ENCODE measurements at regions not wholly inside any gene's neighbourhood (a gene's known extent, or its start where the extent isn't known, plus 50 kb on each side); places are given as distances from the start of the nearest gene placed in this dataset.

DNA sequence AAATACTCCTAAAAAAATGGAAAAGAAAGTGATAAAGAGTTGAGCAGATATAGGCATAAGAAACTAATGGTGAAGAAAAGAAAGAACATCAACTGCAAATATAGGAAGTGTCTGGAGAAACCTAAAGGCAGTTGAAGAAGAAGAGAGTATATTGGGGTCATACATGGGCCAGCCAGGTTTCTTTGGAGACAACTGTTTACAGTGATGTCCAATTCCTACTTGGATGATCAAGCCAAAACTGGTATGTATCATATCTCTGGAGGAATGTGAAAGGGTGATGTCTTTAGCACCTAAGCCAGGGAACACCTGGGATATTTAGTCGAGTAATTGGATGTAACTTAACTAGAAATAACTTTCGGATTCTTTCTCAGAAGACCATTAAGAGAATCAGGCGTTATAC is 129.3 kb upstream of the FLRT2 start:
- DNase-seq (ENCODE audit: low read depth) = no peak
- H3K4me3 ChIP-seq (ENCODE audit: control insufficient read depth, low read depth, low read length) = no peak overlapping the region
- TF ChIP-seq, protein P1, sequence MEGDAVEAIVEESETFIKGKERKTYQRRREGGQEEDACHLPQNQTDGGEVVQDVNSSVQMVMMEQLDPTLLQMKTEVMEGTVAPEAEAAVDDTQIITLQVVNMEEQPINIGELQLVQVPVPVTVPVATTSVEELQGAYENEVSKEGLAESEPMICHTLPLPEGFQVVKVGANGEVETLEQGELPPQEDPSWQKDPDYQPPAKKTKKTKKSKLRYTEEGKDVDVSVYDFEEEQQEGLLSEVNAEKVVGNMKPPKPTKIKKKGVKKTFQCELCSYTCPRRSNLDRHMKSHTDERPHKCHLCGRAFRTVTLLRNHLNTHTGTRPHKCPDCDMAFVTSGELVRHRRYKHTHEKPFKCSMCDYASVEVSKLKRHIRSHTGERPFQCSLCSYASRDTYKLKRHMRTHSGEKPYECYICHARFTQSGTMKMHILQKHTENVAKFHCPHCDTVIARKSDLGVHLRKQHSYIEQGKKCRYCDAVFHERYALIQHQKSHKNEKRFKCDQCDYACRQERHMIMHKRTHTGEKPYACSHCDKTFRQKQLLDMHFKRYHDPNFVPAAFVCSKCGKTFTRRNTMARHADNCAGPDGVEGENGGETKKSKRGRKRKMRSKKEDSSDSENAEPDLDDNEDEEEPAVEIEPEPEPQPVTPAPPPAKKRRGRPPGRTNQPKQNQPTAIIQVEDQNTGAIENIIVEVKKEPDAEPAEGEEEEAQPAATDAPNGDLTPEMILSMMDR (IDR thresholded peaks at IDR 0.05; ENCODE audit: control insufficient read depth, insufficient read depth, low read depth, low read length, missing control alignments) = no peak

DNA sequence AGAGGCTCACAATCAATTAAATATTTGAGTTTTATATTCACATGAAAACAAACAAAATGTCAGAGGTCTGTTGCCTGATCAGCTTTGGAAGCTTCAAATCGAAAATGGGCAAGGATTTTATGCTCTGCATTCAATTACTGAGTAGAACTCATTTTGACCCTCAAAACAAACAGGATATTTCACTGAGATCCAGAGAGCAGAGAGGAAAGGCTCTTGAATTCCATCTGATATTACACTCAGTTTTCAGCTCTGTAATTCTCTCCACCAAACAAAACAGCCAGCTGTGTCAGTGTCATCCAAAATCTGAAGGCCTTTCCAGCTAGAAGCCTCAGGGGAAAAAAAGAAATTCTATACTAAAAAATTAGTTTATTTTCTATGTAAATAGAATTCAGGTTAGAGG is 128.6 kb upstream of the FLRT2 start:
- H3K4me3 ChIP-seq (ENCODE audit: control insufficient read depth, low read depth, low read length) = no peak overlapping the region
- DNase-seq (ENCODE audit: low read depth) = no peak
- TF ChIP-seq, protein P1 (IDR thresholded peaks at IDR 0.05; ENCODE audit: control insufficient read depth, insufficient read depth, low read depth, low read length, missing control alignments) = no peak

DNA sequence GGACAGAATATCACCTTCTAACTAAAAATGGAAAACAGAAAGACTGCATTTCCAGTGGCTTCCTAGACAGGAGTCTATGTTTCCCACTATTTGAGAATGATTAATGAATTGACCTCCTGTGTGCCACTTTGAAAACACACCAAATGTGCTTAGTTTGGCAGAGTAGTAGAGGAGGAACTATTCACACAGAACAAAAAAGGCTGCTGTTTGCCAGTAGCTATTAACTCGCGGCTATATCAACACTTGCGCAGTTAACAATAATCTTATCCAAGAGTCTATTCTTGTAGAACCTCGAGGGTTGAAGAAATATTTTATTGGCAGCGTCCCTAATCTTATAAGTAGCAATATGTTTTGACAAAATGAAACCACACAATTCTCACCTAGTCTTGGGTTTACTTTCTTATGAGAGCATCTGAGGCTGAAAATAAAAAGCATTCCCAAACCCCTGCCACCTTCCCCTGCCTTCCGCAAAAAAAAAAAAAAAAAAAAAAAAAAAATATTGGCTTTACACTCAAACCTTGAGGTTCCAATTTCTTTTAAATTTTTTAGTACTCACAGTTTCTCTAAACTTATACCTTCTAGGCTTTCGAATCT is 127.3 kb upstream of the FLRT2 start:
- TF ChIP-seq, protein P1 (IDR thresholded peaks at IDR 0.05; ENCODE audit: control insufficient read depth, insufficient read depth, low read depth, low read length, missing control alignments) = no peak
- DNase-seq (ENCODE audit: low read depth) = no peak
- H3K4me3 ChIP-seq (ENCODE audit: control insufficient read depth, low read depth, low read length) = no peak overlapping the region

DNA sequence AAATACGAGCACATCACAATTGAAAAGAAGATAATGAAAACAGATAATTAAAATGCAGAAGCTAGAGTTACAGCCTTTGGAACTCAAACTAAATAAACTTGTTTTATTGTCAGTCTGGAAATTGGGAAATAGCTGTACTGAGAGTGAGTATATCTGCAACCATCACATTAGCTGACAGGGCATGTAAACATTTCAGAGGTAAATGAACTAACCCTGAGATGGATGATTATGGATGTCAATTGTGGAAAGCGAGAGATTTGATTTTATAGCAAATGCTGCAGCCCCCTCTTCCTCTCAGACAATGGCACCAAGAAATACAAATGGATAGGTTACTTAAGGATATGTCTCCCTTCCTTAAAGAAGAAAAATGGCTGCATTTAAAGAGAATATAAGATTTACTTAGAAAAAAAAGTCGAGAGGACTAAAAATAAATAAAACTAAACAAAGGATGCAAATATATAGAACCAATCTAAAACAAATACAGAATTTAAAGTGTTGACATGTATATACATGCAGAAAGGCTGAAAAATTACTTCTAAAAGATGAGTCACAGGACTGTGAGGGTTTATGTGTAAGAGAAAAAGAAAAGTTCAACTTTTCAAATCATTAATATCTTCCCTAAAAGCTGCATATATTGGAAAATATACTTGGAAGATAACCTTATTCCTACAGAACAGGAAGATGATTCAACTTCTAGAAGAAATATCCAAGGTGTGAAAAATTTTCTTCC is 120.3 kb upstream of the FLRT2 start:
- no peak for DNase-seq (ENCODE audit: low read depth)
- TF ChIP-seq, protein P1 (IDR thresholded peaks at IDR 0.05; ENCODE audit: control insufficient read depth, insufficient read depth, low read depth, low read length, missing control alignments) = no peak
- H3K4me3 ChIP-seq (ENCODE audit: control insufficient read depth, low read depth, low read length) = no peak overlapping the region

DNA sequence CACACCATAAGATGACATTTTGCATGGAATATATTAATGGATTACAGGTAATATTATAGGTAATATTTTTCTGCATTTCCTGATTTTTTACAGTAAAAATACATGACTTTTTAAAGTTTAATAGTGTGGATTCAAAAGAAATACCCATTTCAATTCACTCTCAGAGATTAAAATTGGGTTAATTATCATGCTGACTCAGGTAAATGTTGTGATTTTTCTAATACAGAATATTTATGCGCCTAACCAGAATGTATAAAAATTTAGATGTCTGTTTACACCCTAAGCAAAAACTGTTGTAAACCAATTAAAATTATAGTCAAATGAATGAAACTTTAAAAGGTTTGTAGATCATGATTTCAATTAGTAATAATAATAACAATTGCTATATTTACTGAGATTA is 117.2 kb upstream of the FLRT2 start:
- TF ChIP-seq, protein P1 (IDR thresholded peaks at IDR 0.05; ENCODE audit: control insufficient read depth, insufficient read depth, low read depth, low read length, missing control alignments) = no peak
- DNase-seq (ENCODE audit: low read depth) = no peak
- no peak overlapping the region for H3K4me3 ChIP-seq (ENCODE audit: control insufficient read depth, low read depth, low read length)

DNA sequence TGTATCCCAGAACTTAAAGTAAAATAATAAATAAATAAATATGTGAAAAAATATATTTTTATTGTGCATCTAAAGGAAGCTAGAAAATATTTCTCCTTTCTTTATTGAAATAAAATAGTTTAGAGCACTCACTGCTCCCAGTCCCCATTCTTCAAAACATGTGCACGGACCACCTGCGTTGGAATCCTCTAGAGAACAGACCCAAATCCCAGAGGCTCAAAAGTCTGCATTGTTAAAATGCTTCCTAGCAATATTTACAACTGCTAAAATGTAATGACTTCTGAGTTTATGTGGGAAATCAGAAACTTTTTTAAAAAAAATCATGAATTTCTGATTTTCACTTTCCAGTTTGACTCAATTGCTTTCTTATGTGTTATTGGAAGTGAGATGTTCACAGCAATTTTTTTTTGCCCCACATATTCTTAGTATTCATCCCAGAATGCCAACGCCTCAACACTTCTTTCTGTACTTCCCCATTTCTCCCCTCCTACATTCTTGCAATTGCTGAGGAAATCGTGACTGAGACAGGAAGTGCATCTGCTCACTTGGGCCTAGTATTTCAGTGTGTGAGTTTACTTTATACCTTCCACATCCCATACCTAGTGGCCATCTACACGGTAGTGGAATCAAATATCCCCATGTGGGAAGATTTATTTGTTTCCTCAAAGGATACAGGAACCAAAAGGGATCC is 116.0 kb upstream of the FLRT2 start:
- no peak overlapping the region for H3K4me3 ChIP-seq (ENCODE audit: control insufficient read depth, low read depth, low read length)
- TF ChIP-seq, protein P1 (IDR thresholded peaks at IDR 0.05; ENCODE audit: control insufficient read depth, insufficient read depth, low read depth, low read length, missing control alignments) = no peak
- DNase-seq (ENCODE audit: low read depth) = no peak
